GM12878 (cell line): ENCODE measurements at regions not wholly inside any gene's neighbourhood (a gene's known extent, or its start where the extent isn't known, plus 50 kb on each side); places are given as distances from the start of the nearest gene placed in this dataset.
"Not testable (repeated sequence)": the region's sequence is repeated elsewhere in the genome, so short reads cannot be mapped to it uniquely, and the experiment has no call there.

ENCODE experiments used
- ATAC-seq: fragments of 200-7000 bp; cut with Tn5 transposase; 3 replicates; pipeline ENCODE4 v1.9.1; 2020; ENCODE audit warnings: mild to moderate bottlenecking, moderate library complexity
- BruUV-seq: library from RNA; stranded (reverse); fragments of 400-500 nt; replicated peaks from 2 replicates; lab custom pipeline; 2021; lab: Mats Ljungman, UMichigan
- CTCF ChIA-PET: fragments of 300-600 bp; sonication (Branson Sonifier 250); formaldehyde crosslinking; extraction: SDS; loops from one replicate; lab custom pipeline; 2021; ENCODE audit warnings: inconsistent platforms; lab: Yijun Ruan, JAX
- POLR2A ChIA-PET: fragments of 350-600 bp; formaldehyde crosslinking; extraction: SDS; loops from one replicate; lab custom pipeline; 2021; ENCODE audit warnings: inconsistent platforms; lab: Charles Lee
- RAD21 ChIA-PET: fragments of 300-600 bp; sonication (Branson Sonifier 250); formaldehyde crosslinking; loops from one replicate; lab custom pipeline; 2023; ENCODE audit warnings: antibody characterized with exemption; ENCODE audit not compliant: unreplicated experiment; lab: Charles Lee
- SMC1A ChIA-PET: fragments of 300-600 bp; sonication (Branson Sonifier 250); formaldehyde crosslinking; loops from one replicate; lab custom pipeline; 2023; ENCODE audit not compliant: unreplicated experiment, uncharacterized antibody; lab: Charles Lee
- DNase-seq: peaks from one replicate; pipeline ENCODE4 v3.0.0-alpha.2; 2011; ENCODE audit warnings: low read depth, low spot score
- FAIRE-seq: peaks from 3 replicates; lab custom pipeline; 2011; peaks lifted over from hg19 to GRCh38; lab: Jason Lieb, UNC
- H2AFZ ChIP-seq: 2 replicates; pipeline ENCODE4 v1.6.0; 2011; ENCODE audit warnings: low read depth, low read length, control low read depth; ENCODE audit not compliant: control insufficient read depth
- H3K27ac ChIP-seq: 2 replicates; pipeline ENCODE4 v1.5.1; 2011; ENCODE audit warnings: control low read depth; ENCODE audit not compliant: control insufficient read depth, insufficient read depth
- H3K27me3 ChIP-seq, 2 experiments: replicated peaks in 1 of 2; 2 replicates each; pipeline versions ENCODE4 v1.6.0 to v1.6.1; 2011; ENCODE audit warnings: low read length in 1 of 2; ENCODE audit not compliant: control insufficient read depth in 2 of 2, insufficient read depth in 2 of 2
- H3K36me3 ChIP-seq, 2 experiments: 2 replicates each; pipeline ENCODE4 v1.5.1; 2011; ENCODE audit warnings: low read length in 1 of 2; ENCODE audit not compliant: control insufficient read depth in 2 of 2, insufficient read depth in 2 of 2
- H3K4me1 ChIP-seq: 2 replicates; pipeline ENCODE4 v1.6.1; 2011; ENCODE audit warnings: mild to moderate bottlenecking, low read length, moderate library complexity, mixed read lengths; ENCODE audit not compliant: control insufficient read depth, insufficient read depth
- H3K4me2 ChIP-seq: 2 replicates; pipeline ENCODE4 v1.6.0; 2011; ENCODE audit warnings: control low read depth; ENCODE audit not compliant: control insufficient read depth, insufficient read depth
- H3K4me3 ChIP-seq: fragments of 200-600 bp; sonication (generic); 2 replicates; pipeline ENCODE4 v1.5.1; 2016
- H3K79me2 ChIP-seq: 2 replicates; pipeline ENCODE4 v1.6.0; 2011; ENCODE audit warnings: low read length; ENCODE audit not compliant: control insufficient read depth, insufficient read depth
- H3K9ac ChIP-seq: 2 replicates; pipeline ENCODE4 v1.8.0; 2011; ENCODE audit warnings: low read length, control low read depth, mixed read lengths; ENCODE audit not compliant: control insufficient read depth, insufficient read depth
- H3K9me3 ChIP-seq: replicated peaks from 3 replicates; pipeline ENCODE4 v1.5.1; 2011; ENCODE audit warnings: mild to moderate bottlenecking, low read length; ENCODE audit not compliant: control insufficient read depth, insufficient read depth
- H4K20me1 ChIP-seq: 2 replicates; pipeline ENCODE4 v1.6.0; 2011; ENCODE audit not compliant: control insufficient read depth, insufficient read depth
- MTA2 ChIP-seq: fragments of 450-650 bp; IDR thresholded peaks from 2 replicates; pipeline ENCODE4 v1.6.1; 2016; ENCODE audit warnings: low read depth, mild to moderate bottlenecking, moderate library complexity
- PML ChIP-seq: IDR thresholded peaks from 2 replicates; pipeline ENCODE4 v1.6.1; 2012; ENCODE audit warnings: low read length, inconsistent platforms
- POLR2A ChIP-seq: IDR thresholded peaks from 2 replicates; pipeline ENCODE4 v1.6.1; 2011; ENCODE audit warnings: low read depth, mild to moderate bottlenecking, low read length
- ZNF217 ChIP-seq: fragments of 450-650 bp; IDR thresholded peaks from 2 replicates; pipeline ENCODE4 v1.6.1; 2017; ENCODE audit warnings: antibody characterized with exemption, mild to moderate bottlenecking
- WGBS: methylation state at CpG from one replicate; pipeline ENCODE4 v1.1.6; 2016; ENCODE audit warnings: low lambda C conversion rate; ENCODE audit not compliant: insufficient replicate concordance, insufficient coverage; ENCODE audit errors: missing lambda C conversion rate; 5-methylcytosine and 5-hydroxymethylcytosine counted together
- in situ Hi-C: fragments of 300-500 bp; cut with MboI; formaldehyde crosslinking; loops from 9 replicates; pipeline ENCODE4 v1.14.3; 2018; ENCODE audit warnings: mixed read lengths
- intact Hi-C: fragments of 100-400 bp; cut with micrococcal nuclease; formaldehyde crosslinking; loops from one replicate; pipeline ENCODE4 v1.14.2; 2022; ENCODE audit not compliant: unreplicated experiment
- TF ChIP-seq, protein P1 (sequence below): fragments of 450-650 bp; IDR thresholded peaks from 2 replicates; pipeline ENCODE4 v1.6.1; 2017; ENCODE audit warnings: low read depth, mild to moderate bottlenecking, moderate library complexity
- TF ChIP-seq, protein P2 (sequence below): fragments of 450-650 bp; IDR thresholded peaks from 2 replicates; pipeline ENCODE4 v1.6.1; 2017; ENCODE audit warnings: mild to moderate bottlenecking

DNA sequence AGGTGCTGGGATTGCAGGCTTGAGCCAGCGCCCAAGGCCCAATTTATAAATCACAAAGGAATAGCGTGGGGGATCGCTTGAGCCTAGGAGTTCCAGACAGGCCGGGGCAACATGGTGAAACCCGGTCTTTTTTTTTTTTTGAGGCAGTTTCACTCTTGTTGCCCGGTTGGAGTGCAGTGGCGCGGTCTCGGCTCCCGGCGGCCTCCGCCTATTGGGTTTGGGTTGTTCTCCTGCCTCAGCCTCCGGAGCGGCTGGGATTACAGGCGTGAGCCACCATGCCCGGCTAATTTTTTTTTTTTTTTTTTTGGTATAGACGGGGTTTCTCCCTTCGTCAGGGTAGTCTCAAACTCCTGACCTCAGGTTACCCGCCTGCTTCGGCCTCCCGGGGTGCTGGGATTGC lies 65.0 kb downstream of the GOLGA6L7 start (continued):
- TF ChIP-seq, protein P1, sequence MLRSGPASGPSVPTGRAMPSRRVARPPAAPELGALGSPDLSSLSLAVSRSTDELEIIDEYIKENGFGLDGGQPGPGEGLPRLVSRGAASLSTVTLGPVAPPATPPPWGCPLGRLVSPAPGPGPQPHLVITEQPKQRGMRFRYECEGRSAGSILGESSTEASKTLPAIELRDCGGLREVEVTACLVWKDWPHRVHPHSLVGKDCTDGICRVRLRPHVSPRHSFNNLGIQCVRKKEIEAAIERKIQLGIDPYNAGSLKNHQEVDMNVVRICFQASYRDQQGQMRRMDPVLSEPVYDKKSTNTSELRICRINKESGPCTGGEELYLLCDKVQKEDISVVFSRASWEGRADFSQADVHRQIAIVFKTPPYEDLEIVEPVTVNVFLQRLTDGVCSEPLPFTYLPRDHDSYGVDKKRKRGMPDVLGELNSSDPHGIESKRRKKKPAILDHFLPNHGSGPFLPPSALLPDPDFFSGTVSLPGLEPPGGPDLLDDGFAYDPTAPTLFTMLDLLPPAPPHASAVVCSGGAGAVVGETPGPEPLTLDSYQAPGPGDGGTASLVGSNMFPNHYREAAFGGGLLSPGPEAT = no peak
- TF ChIP-seq PML (no peak), POLR2A (no peak), MTA2 (no peak), ZNF217 (no peak)
- TF ChIP-seq, protein P2, sequence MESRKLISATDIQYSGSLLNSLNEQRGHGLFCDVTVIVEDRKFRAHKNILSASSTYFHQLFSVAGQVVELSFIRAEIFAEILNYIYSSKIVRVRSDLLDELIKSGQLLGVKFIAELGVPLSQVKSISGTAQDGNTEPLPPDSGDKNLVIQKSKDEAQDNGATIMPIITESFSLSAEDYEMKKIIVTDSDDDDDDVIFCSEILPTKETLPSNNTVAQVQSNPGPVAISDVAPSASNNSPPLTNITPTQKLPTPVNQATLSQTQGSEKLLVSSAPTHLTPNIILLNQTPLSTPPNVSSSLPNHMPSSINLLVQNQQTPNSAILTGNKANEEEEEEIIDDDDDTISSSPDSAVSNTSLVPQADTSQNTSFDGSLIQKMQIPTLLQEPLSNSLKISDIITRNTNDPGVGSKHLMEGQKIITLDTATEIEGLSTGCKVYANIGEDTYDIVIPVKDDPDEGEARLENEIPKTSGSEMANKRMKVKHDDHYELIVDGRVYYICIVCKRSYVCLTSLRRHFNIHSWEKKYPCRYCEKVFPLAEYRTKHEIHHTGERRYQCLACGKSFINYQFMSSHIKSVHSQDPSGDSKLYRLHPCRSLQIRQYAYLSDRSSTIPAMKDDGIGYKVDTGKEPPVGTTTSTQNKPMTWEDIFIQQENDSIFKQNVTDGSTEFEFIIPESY = no peak

DNA sequence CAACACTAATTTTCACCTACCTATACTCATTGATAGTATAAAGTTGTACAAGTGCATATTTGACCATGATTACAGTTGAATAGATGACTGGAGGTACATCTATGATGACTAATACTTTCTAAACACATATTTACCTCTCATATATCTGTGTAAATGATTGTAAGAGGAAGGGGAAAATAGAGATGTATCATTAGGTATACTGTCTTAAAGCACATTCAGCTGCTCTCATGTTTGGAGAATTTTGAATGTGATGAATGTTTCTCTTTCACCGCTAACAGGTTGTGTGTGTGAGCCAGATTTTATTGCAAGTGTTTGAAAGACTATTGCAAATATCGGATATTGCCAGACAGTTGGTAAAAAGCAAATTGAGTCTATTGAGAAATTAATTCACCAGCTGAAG lies 66.2 kb upstream of the GOLGA8M start:
- CTCF ChIA-PET, FAIRE-seq, H3K9ac ChIP-seq, H3K4me1 ChIP-seq, H3K4me3 ChIP-seq, BruUV-seq, ATAC-seq, H3K27ac ChIP-seq, in situ Hi-C loops, H2AFZ ChIP-seq, DNase-seq, H3K4me2 ChIP-seq, H3K9me3 ChIP-seq, POLR2A ChIA-PET, intact Hi-C loops, H3K27me3 ChIP-seq, SMC1A ChIA-PET, H3K79me2 ChIP-seq, RAD21 ChIA-PET, H4K20me1 ChIP-seq, H3K36me3 ChIP-seq: not testable (repeated sequence)
- WGBS = 88% methylated on average over 1 of the region's 2 CpGs

DNA sequence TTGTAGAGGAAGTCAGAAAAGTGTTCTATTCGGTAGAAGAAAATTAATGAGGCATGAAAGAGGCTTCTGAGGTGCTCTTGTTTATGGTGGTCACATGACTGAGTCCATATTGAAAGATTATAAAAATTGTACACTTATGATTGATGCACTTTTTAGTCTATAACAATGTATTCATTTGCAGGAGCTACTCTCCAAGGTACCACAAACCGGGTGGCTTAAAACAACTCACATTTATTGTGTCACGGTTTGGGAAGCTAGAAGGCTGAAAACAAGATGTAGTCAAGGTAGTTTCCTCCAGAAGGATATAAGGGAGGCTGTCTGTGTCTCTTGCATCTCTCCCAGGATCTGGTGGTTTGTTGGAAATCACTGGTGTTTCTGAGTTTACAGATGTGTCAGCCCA lies 60.6 kb upstream of the GOLGA8M start:
- H3K4me2 ChIP-seq, H3K4me1 ChIP-seq, ATAC-seq, intact Hi-C loops, SMC1A ChIA-PET, H3K4me3 ChIP-seq, POLR2A ChIA-PET, DNase-seq, H3K79me2 ChIP-seq, H3K9ac ChIP-seq, H3K27ac ChIP-seq, FAIRE-seq, H3K36me3 ChIP-seq, BruUV-seq, H2AFZ ChIP-seq, in situ Hi-C loops, H3K27me3 ChIP-seq, H4K20me1 ChIP-seq, CTCF ChIA-PET, H3K9me3 ChIP-seq, RAD21 ChIA-PET: not testable (repeated sequence)
- 22% methylated on average over 3 of the region's 3 CpGs for WGBS
